ENCODE measurements at regions not wholly inside any gene's neighbourhood (a gene's known extent, or its start where the extent isn't known, plus 50 kb on each side); places are given as distances from the start of the nearest gene placed in this dataset.

- TF ChIP-seq CTCF (conservative IDR thresholded peaks at IDR 0.05; ENCODE audit: low read depth in 2 of 2), result no peak
- no peak for TF ChIP-seq EZH2 (IDR thresholded peaks at IDR 0.05; ENCODE audit: low read depth, unreplicated experiment)
- no peak for TF ChIP-seq ETS1 (IDR thresholded peaks at IDR 0.05)
- no peak for TF ChIP-seq POLR2AphosphoS5 (IDR thresholded peaks at IDR 0.05; ENCODE audit: low read depth)
- TF ChIP-seq REST (IDR thresholded peaks at IDR 0.05; ENCODE audit: unreplicated experiment), result no peak
- TF ChIP-seq CREB1 (CRISPR knock-in tag; IDR thresholded peaks at IDR 0.05; ENCODE audit: low read depth), result no peak
- TF ChIP-seq JUNB (IDR thresholded peaks at IDR 0.05; ENCODE audit: unreplicated experiment), result no peak
- no peak for TF ChIP-seq NANOG (IDR thresholded peaks at IDR 0.05; ENCODE audit: borderline replicate concordance)
Measured at GRCh38 chr1:233445737-233446136, 118.2 kb downstream of the MAP3K21 start.

Data from GM23338 (cell line).